NCI-H345 (cell line): ENCODE measurements at regions not wholly inside any gene's neighbourhood (a gene's known extent, or its start where the extent isn't known, plus 50 kb on each side); places are given as distances from the start of the nearest gene placed in this dataset.

Experiments used
- DNase-seq: peaks from one replicate; lab custom pipeline; 2025; lab: John Stamatoyannopoulos, UW

GRCh38 chr9:16157651-16158050 lies 604.8 kb downstream of the CCDC171 start:
- no peak for DNase-seq

GRCh38 chr9:16158093-16158492 lies 605.2 kb downstream of the CCDC171 start:
- no peak for DNase-seq

GRCh38 chr9:16161483-16161882 lies 608.6 kb downstream of the CCDC171 start:
- DNase-seq, result no peak

GRCh38 chr9:16170119-16170518 lies 617.3 kb downstream of the CCDC171 start:
- no peak for DNase-seq

GRCh38 chr9:16171911-16172310 lies 619.1 kb downstream of the CCDC171 start:
- DNase-seq, result no peak

GRCh38 chr9:16172796-16173195 lies 620.0 kb downstream of the CCDC171 start:
- DNase-seq, result no peak

GRCh38 chr9:16174915-16175314 lies 622.1 kb downstream of the CCDC171 start:
- DNase-seq, result no peak

- DNase-seq, result no peak
Measured at GRCh38 chr9:16175461-16175860, 622.6 kb downstream of the CCDC171 start.

GRCh38 chr9:16178294-16178693 lies 625.5 kb downstream of the CCDC171 start:
- no peak for DNase-seq

GRCh38 chr9:16179566-16179965 lies 626.7 kb downstream of the CCDC171 start:
- no peak for DNase-seq

- DNase-seq, result no peak
Measured at GRCh38 chr9:16180091-16180490, 627.2 kb downstream of the CCDC171 start.

GRCh38 chr9:16180546-16180945 lies 627.7 kb downstream of the CCDC171 start:
- DNase-seq, result no peak

- no peak for DNase-seq
Measured at GRCh38 chr9:16181539-16181938, 628.7 kb downstream of the CCDC171 start.

GRCh38 chr9:16182784-16183183 lies 629.9 kb downstream of the CCDC171 start:
- DNase-seq, result no peak

GRCh38 chr9:16184964-16185646 lies 632.3 kb downstream of the CCDC171 start:
- no peak for DNase-seq

- no peak for DNase-seq
Measured at GRCh38 chr9:16191191-16191590, 638.3 kb downstream of the CCDC171 start.

- DNase-seq, result peak; percentile 75
Measured at GRCh38 chr9:16191691-16192402, 639.0 kb downstream of the CCDC171 start.

GRCh38 chr9:16192403-16193017 lies 639.7 kb downstream of the CCDC171 start:
- no peak for DNase-seq

GRCh38 chr9:16193066-16193465 lies 640.2 kb downstream of the CCDC171 start:
- no peak for DNase-seq

- no peak for DNase-seq
Measured at GRCh38 chr9:16196206-16196605, 643.4 kb downstream of the CCDC171 start.

- DNase-seq, result no peak
Measured at GRCh38 chr9:16197578-16198370, 644.9 kb downstream of the CCDC171 start.

GRCh38 chr9:16198996-16199395 lies 646.2 kb downstream of the CCDC171 start:
- DNase-seq, result no peak
